IMR-90 (cell line): ENCODE measurements at regions not wholly inside any gene's neighbourhood (a gene's known extent, or its start where the extent isn't known, plus 50 kb on each side); places are given as distances from the start of the nearest gene placed in this dataset.

Experiments
- ATAC-seq: fragments of 200-7000 bp; cut with Tn5 transposase; 2 replicates; pipeline ENCODE4 v1.9.1; 2020; ENCODE audit warnings: low read depth, mild to moderate bottlenecking, moderate library complexity
- BruUV-seq: library from RNA; stranded (reverse); fragments of 400-500 nt; replicated peaks from 2 replicates; lab custom pipeline; 2021; lab: Mats Ljungman, UMichigan
- CTCF ChIA-PET: fragments of 300-600 bp; formaldehyde crosslinking; extraction: SDS; loops from one replicate; lab custom pipeline; 2021; ENCODE audit warnings: antibody characterized with exemption; lab: Yijun Ruan, JAX
- POLR2A ChIA-PET: fragments of 300-600 bp; sonication (Branson Sonifier 250); formaldehyde crosslinking; loops from one replicate; lab custom pipeline; 2022; ENCODE audit warnings: antibody characterized with exemption; ENCODE audit not compliant: unreplicated experiment; lab: Charles Lee
- DNase-seq: peaks from one replicate; pipeline ENCODE4 v3.0.0; 2013
- H2AFZ ChIP-seq: replicated peaks from 2 replicates; pipeline ENCODE3; 2013; ENCODE audit warnings: low read length, mild to moderate bottlenecking; ENCODE audit not compliant: poor library complexity
- H2AK5ac ChIP-seq: 2 replicates; pipeline ENCODE4 v1.6.1; 2013; ENCODE audit warnings: low read depth, low read length, inconsistent platforms
- H2AK9ac ChIP-seq: replicated peaks from 2 replicates; pipeline ENCODE3; 2013; ENCODE audit warnings: mild to moderate bottlenecking, low read depth, low read length, moderate library complexity; ENCODE audit not compliant: poor library complexity
- H2BK120ac ChIP-seq: 2 replicates; pipeline ENCODE4 v1.6.1; 2013; ENCODE audit warnings: low read depth, low read length, inconsistent platforms
- H2BK15ac ChIP-seq: 3 replicates; pipeline ENCODE4 v1.6.1; 2013; ENCODE audit warnings: low read depth, low read length, inconsistent platforms
- H2BK20ac ChIP-seq: 2 replicates; pipeline ENCODE4 v1.6.1; 2013; ENCODE audit warnings: low read depth, mild to moderate bottlenecking, inconsistent platforms, low read length, moderate library complexity
- H2BK5ac ChIP-seq: 2 replicates; pipeline ENCODE4 v1.6.1; 2013; ENCODE audit warnings: mild to moderate bottlenecking, low read depth, low read length, inconsistent platforms; ENCODE audit not compliant: poor library complexity, severe bottlenecking
- H3K14ac ChIP-seq: replicated peaks from 2 replicates; pipeline ENCODE4 v1.6.1; 2013; ENCODE audit warnings: low read depth, low read length, inconsistent platforms
- H3K18ac ChIP-seq: 2 replicates; pipeline ENCODE4 v1.6.1; 2013; ENCODE audit warnings: low read depth, low read length, control low read depth
- H3K23ac ChIP-seq: 2 replicates; pipeline ENCODE4 v1.6.1; 2013; ENCODE audit warnings: low read depth, low read length, inconsistent platforms
- H3K27ac ChIP-seq: 2 replicates; pipeline ENCODE4 v1.5.1; 2013; ENCODE audit warnings: mild to moderate bottlenecking, control low read depth, low read length; ENCODE audit not compliant: insufficient read depth
- H3K27me3 ChIP-seq: 2 replicates; pipeline ENCODE4 v1.6.1; 2013; ENCODE audit warnings: low read length; ENCODE audit not compliant: control insufficient read depth, insufficient read depth
- H3K36me3 ChIP-seq: 2 replicates; pipeline ENCODE4 v1.6.1; 2013; ENCODE audit warnings: low read length, mixed read lengths; ENCODE audit not compliant: control insufficient read depth, insufficient read depth
- H3K4ac ChIP-seq: 2 replicates; pipeline ENCODE4 v1.6.1; 2013; ENCODE audit warnings: low read depth, low read length, inconsistent platforms
- H3K4me1 ChIP-seq: 2 replicates; pipeline ENCODE4 v1.6.1; 2013; ENCODE audit warnings: low read length, mixed read lengths; ENCODE audit not compliant: control insufficient read depth, insufficient read depth
- H3K4me2 ChIP-seq: 2 replicates; pipeline ENCODE4 v1.6.1; 2013; ENCODE audit warnings: low read depth, mild to moderate bottlenecking, control low read depth, low read length, moderate library complexity
- H3K4me3 ChIP-seq: 2 replicates; pipeline ENCODE4 v1.5.1; 2013; ENCODE audit warnings: low read depth, mild to moderate bottlenecking, control low read depth, low read length, moderate library complexity; ENCODE audit not compliant: insufficient read depth
- H3K56ac ChIP-seq: 2 replicates; pipeline ENCODE4 v1.6.1; 2013; ENCODE audit warnings: low read length, inconsistent platforms; ENCODE audit not compliant: insufficient read depth; ENCODE audit errors: extremely low read depth
- H3K79me1 ChIP-seq, 2 experiments: 2 replicates each; pipeline ENCODE4 v1.6.1; 2013; ENCODE audit warnings: low read length in 2 of 2, inconsistent platforms in 1 of 2, low read depth in 1 of 2
- H3K9ac ChIP-seq: 2 replicates; pipeline ENCODE4 v1.6.1; 2013; ENCODE audit warnings: low read depth, low read length, control low read depth
- H3K9me1 ChIP-seq: 2 replicates; pipeline ENCODE4 v1.6.1; 2013; ENCODE audit warnings: low read length, inconsistent platforms; ENCODE audit not compliant: insufficient read depth
- H3K9me3 ChIP-seq: 2 replicates; pipeline ENCODE4 v1.6.1; 2013; ENCODE audit warnings: low read length; ENCODE audit not compliant: control insufficient read depth, insufficient read depth
- H4K20me1 ChIP-seq: 2 replicates; pipeline ENCODE4 v1.6.1; 2013; ENCODE audit warnings: low read length, inconsistent platforms; ENCODE audit not compliant: insufficient read depth
- H4K5ac ChIP-seq: 2 replicates; pipeline ENCODE4 v1.6.1; 2013; ENCODE audit warnings: mild to moderate bottlenecking, low read depth, low read length, control low read depth
- H4K8ac ChIP-seq, 2 experiments: 2 replicates each; pipeline ENCODE4 v1.6.1; 2013; ENCODE audit warnings: low read depth in 2 of 2, low read length in 2 of 2, control low read depth in 1 of 2, inconsistent platforms in 1 of 2
- H4K91ac ChIP-seq: 2 replicates; pipeline ENCODE4 v1.6.1; 2013; ENCODE audit warnings: low read depth, low read length, inconsistent platforms; ENCODE audit not compliant: insufficient read depth
- CHD1 ChIP-seq: IDR thresholded peaks from 2 replicates; pipeline ENCODE4 v1.6.1; 2012; ENCODE audit warnings: low read depth, low read length, improper control_type of control experiment
- CTCF ChIP-seq: conservative IDR thresholded peaks from 2 replicates; pipeline ENCODE4 v1.5.1; 2012; ENCODE audit warnings: mild to moderate bottlenecking, low read depth, low read length, improper control_type of control experiment
- NFE2L2 ChIP-seq: fragments of 150-350 bp; IDR thresholded peaks from 2 replicates; pipeline ENCODE4 v1.6.1; 2016; ENCODE audit warnings: low read depth, mild to moderate bottlenecking, low read length
- RAD21 ChIP-seq: IDR thresholded peaks from 2 replicates; pipeline ENCODE4 v1.6.1; 2012; ENCODE audit warnings: low read length, improper control_type of control experiment
- RFX5 ChIP-seq: IDR thresholded peaks from 2 replicates; pipeline ENCODE4 v1.8.0; 2012; ENCODE audit warnings: low read depth, mild to moderate bottlenecking, low read length, moderate library complexity
- SMC3 ChIP-seq: fragments of 150-350 bp; IDR thresholded peaks from 2 replicates; pipeline ENCODE4 v1.6.1; 2016; ENCODE audit warnings: low read depth, mild to moderate bottlenecking, antibody characterized with exemption, low read length, moderate library complexity
- USF2 ChIP-seq: fragments of 150-350 bp; IDR thresholded peaks from 2 replicates; pipeline ENCODE4 v1.6.1; 2017; ENCODE audit warnings: mild to moderate bottlenecking, antibody characterized with exemption, low read length, low read depth
- WGBS, 2 experiments: methylation state at CpG; one replicate each; pipeline versions ENCODE4 v1.1.5 to v1.1.7; 2013; ENCODE audit warnings: missing lambda C conversion rate in 2 of 2; ENCODE audit not compliant: insufficient read length in 1 of 2; ENCODE audit errors: extremely low coverage in 2 of 2; 5-methylcytosine and 5-hydroxymethylcytosine counted together
- dilution Hi-C: fragments of 300-500 bp; cut with HindIII; formaldehyde crosslinking; loops from one replicate; pipeline ENCODE4 v1.14.3; 2018; ENCODE audit warnings: low sequenced_read_pairs; ENCODE audit not compliant: unreplicated experiment
- in situ Hi-C: fragments of 300-500 bp; cut with MboI; formaldehyde crosslinking; loops from 3 replicates; pipeline ENCODE4 v1.14.3; 2019; ENCODE audit warnings: low sequenced_read_pairs, inconsistent platforms, mixed read lengths
- intact Hi-C: fragments of 100-400 bp; cut with micrococcal nuclease; formaldehyde crosslinking; loops from 2 replicates; pipeline ENCODE4 v1.10.0; 2022
- TF ChIP-seq, protein P1 (sequence below): fragments of 150-350 bp; IDR thresholded peaks from 2 replicates; pipeline ENCODE4 v1.6.1; 2016; ENCODE audit warnings: low read depth, mild to moderate bottlenecking, low read length, moderate library complexity, borderline replicate concordance

- H2AFZ ChIP-seq: no peak overlapping the region
- no peak overlapping the region for H4K5ac ChIP-seq
- no TSS peak for BruUV-seq
- intact Hi-C loops: no loop called here
- no peaks in the 10 kb centered on the region for H3K9me3 ChIP-seq
- no peak overlapping the region for H3K56ac ChIP-seq
- no peak overlapping the region for H2AK9ac ChIP-seq
- ATAC-seq (no peak), DNase-seq (no peak)
- H3K9ac ChIP-seq: no peak overlapping the region
- dilution Hi-C loops: no loop called here
- no peak overlapping the region for H2BK15ac ChIP-seq
- H4K91ac ChIP-seq: no peak overlapping the region
- H2BK20ac ChIP-seq: no peak overlapping the region
- H3K14ac ChIP-seq: no peak overlapping the region
- TF ChIP-seq SMC3 (no peak), USF2 (no peak), NFE2L2 (no peak), RAD21 (no peak), CTCF (no peak), RFX5 (no peak), CHD1 (no peak)
- TF ChIP-seq, protein P1, sequence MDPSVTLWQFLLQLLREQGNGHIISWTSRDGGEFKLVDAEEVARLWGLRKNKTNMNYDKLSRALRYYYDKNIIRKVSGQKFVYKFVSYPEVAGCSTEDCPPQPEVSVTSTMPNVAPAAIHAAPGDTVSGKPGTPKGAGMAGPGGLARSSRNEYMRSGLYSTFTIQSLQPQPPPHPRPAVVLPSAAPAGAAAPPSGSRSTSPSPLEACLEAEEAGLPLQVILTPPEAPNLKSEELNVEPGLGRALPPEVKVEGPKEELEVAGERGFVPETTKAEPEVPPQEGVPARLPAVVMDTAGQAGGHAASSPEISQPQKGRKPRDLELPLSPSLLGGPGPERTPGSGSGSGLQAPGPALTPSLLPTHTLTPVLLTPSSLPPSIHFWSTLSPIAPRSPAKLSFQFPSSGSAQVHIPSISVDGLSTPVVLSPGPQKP: no peak
- H4K8ac ChIP-seq: no peak overlapping the region
- in situ Hi-C loops: no loop called here
- POLR2A ChIA-PET: no interaction called here
- H4K20me1 ChIP-seq: peaks cover 3% of the 10 kb centered on the region; the same call in 1 of the 2 replicates
- no peak overlapping the region for H3K4me2 ChIP-seq
- H3K18ac ChIP-seq: no peak overlapping the region
- no peak overlapping the region for H3K4me3 ChIP-seq
- peaks cover 6% of the 10 kb centered on the region for H3K4me1 ChIP-seq
- no peak overlapping the region for H3K4ac ChIP-seq
- peaks cover 33% of the 10 kb centered on the region for H3K27me3 ChIP-seq
- no peaks in the 10 kb centered on the region for H3K79me1 ChIP-seq
- H3K23ac ChIP-seq: no peak overlapping the region
- CTCF ChIA-PET: no interaction called here
- H2BK5ac ChIP-seq: no peak overlapping the region
- no peaks in the 10 kb centered on the region for H3K36me3 ChIP-seq
- H3K9me1 ChIP-seq: peaks cover 13% of the 10 kb centered on the region
- H3K27ac ChIP-seq: no peak overlapping the region
- H2BK120ac ChIP-seq: no peak overlapping the region
- no peak overlapping the region for H2AK5ac ChIP-seq
- WGBS, 2 experiments: 43% methylated on average over 1 of the region's 3 CpGs; no CpG with 5 or more reads in 1 of the 2 experiments
Observed at GRCh38 chr22:27104449-27104848, 447.1 kb downstream of the MIAT start.
